H9 (cell line): ENCODE measurements at regions not wholly inside any gene's neighbourhood (a gene's known extent, or its start where the extent isn't known, plus 50 kb on each side); places are given as distances from the start of the nearest gene placed in this dataset.

ENCODE experiments used
- DNase-seq: peaks from one replicate; pipeline ENCODE4 v3.0.0-alpha.2; 2017
- H2AFZ ChIP-seq: one replicate; pipeline ENCODE4 v1.6.1; 2013; ENCODE audit warnings: mild to moderate bottlenecking, low read length, control low read depth, moderate library complexity
- H2AK5ac ChIP-seq: 2 replicates; pipeline ENCODE4 v1.6.1; 2013; ENCODE audit warnings: low read length, control low read depth, mixed read lengths; ENCODE audit not compliant: insufficient read length
- H2BK120ac ChIP-seq: one replicate; pipeline ENCODE4 v1.6.1; 2013; ENCODE audit warnings: low read depth, mild to moderate bottlenecking, low read length, control low read depth, inconsistent platforms; ENCODE audit not compliant: poor library complexity, severe bottlenecking
- H2BK12ac ChIP-seq: 2 replicates; pipeline ENCODE4 v1.6.1; 2013; ENCODE audit warnings: low read length, control low read depth, mixed read lengths, low read depth; ENCODE audit not compliant: insufficient read length
- H2BK15ac ChIP-seq: 2 replicates; pipeline ENCODE4 v1.6.1; 2013; ENCODE audit warnings: low read depth, low read length, control low read depth
- H2BK20ac ChIP-seq: one replicate; pipeline ENCODE4 v1.6.1; 2013; ENCODE audit warnings: low read depth, mild to moderate bottlenecking, low read length, control low read depth, inconsistent platforms; ENCODE audit not compliant: poor library complexity, severe bottlenecking
- H2BK5ac ChIP-seq: 2 replicates; pipeline ENCODE4 v1.6.1; 2013; ENCODE audit warnings: low read length, control low read depth, mixed read lengths; ENCODE audit not compliant: insufficient read length
- H3K14ac ChIP-seq: 2 replicates; pipeline ENCODE4 v1.6.1; 2013; ENCODE audit warnings: low read length, control low read depth; ENCODE audit not compliant: insufficient read depth
- H3K18ac ChIP-seq: 2 replicates; pipeline ENCODE4 v1.6.1; 2013; ENCODE audit warnings: low read depth, mild to moderate bottlenecking, mixed read lengths, low read length, control low read depth; ENCODE audit not compliant: insufficient read length
- H3K23ac ChIP-seq: 2 replicates; pipeline ENCODE4 v1.6.1; 2013; ENCODE audit warnings: low read length, control low read depth, mixed read lengths, low read depth; ENCODE audit not compliant: insufficient read length
- H3K23me2 ChIP-seq: 2 replicates; pipeline ENCODE4 v1.6.1; 2013; ENCODE audit warnings: low read depth, mild to moderate bottlenecking, mixed read lengths, low read length, control low read depth; ENCODE audit not compliant: insufficient read length, poor library complexity, severe bottlenecking
- H3K27ac ChIP-seq: 2 replicates; pipeline ENCODE4 v1.5.1; 2013; ENCODE audit warnings: low read length, control low read depth, mixed read lengths, low read depth; ENCODE audit not compliant: insufficient read length
- H3K27me3 ChIP-seq: 2 replicates; pipeline ENCODE4 v1.6.1; 2013; ENCODE audit warnings: low read length, control low read depth, inconsistent platforms; ENCODE audit not compliant: insufficient read depth
- H3K4ac ChIP-seq: 2 replicates; pipeline ENCODE4 v1.6.1; 2013; ENCODE audit warnings: low read depth, mild to moderate bottlenecking, control low read depth, inconsistent platforms, low read length, moderate library complexity
- H3K4me1 ChIP-seq: 2 replicates; pipeline ENCODE4 v1.6.1; 2013; ENCODE audit warnings: low read length, control low read depth, inconsistent platforms; ENCODE audit not compliant: insufficient read depth
- H3K4me2 ChIP-seq: 2 replicates; pipeline ENCODE4 v1.6.1; 2013; ENCODE audit warnings: low read length, control low read depth, mixed read lengths; ENCODE audit not compliant: insufficient read length, insufficient read depth
- H3K56ac ChIP-seq: 2 replicates; pipeline ENCODE4 v1.6.1; 2013; ENCODE audit warnings: low read depth, mild to moderate bottlenecking, mixed read lengths, low read length, control low read depth; ENCODE audit not compliant: insufficient read length
- H3K79me1 ChIP-seq: 2 replicates; pipeline ENCODE4 v1.6.1; 2013; ENCODE audit warnings: low read depth, mild to moderate bottlenecking, moderate library complexity, low read length, control low read depth, inconsistent platforms; ENCODE audit not compliant: insufficient read depth, poor library complexity, severe bottlenecking
- H3K79me2 ChIP-seq: 2 replicates; pipeline ENCODE4 v1.6.1; 2013; ENCODE audit warnings: low read length, control low read depth, inconsistent platforms; ENCODE audit not compliant: insufficient read depth
- H3K9ac ChIP-seq: 2 replicates; pipeline ENCODE4 v1.6.1; 2013; ENCODE audit warnings: low read length, control low read depth, mixed read lengths; ENCODE audit not compliant: insufficient read length; ENCODE audit errors: extremely low read depth
- H3K9me3 ChIP-seq: one replicate; pipeline ENCODE4 v1.6.1; 2013; ENCODE audit warnings: low read depth, low read length, inconsistent platforms; ENCODE audit not compliant: control insufficient read depth
- H3T11ph ChIP-seq: one replicate; pipeline ENCODE4 v1.6.1; 2013; ENCODE audit warnings: mild to moderate bottlenecking, low read length, control low read depth, inconsistent platforms
- H4K20me1 ChIP-seq: one replicate; pipeline ENCODE4 v1.6.1; 2013; ENCODE audit not compliant: control insufficient read depth, insufficient read length, insufficient read depth
- H4K5ac ChIP-seq: 2 replicates; pipeline ENCODE4 v1.6.1; 2013; ENCODE audit warnings: low read depth, mild to moderate bottlenecking, mixed read lengths, low read length, control low read depth; ENCODE audit not compliant: insufficient read length
- H4K8ac ChIP-seq: replicated peaks from 2 replicates; pipeline ENCODE4 v1.6.1; 2013; ENCODE audit warnings: low read length, control low read depth, mixed read lengths, low read depth; ENCODE audit not compliant: insufficient read length
- H4K91ac ChIP-seq: 2 replicates; pipeline ENCODE4 v1.6.1; 2013; ENCODE audit warnings: low read depth, mild to moderate bottlenecking, moderate library complexity, mixed read lengths, low read length, control low read depth; ENCODE audit not compliant: insufficient read length
- H3K27ac Mint-ChIP-seq, 3 experiments: 2 replicates in 2 of 3; 3 replicates in 1 of 3; pipeline ENCODE4 v1.8.0; 2020 to 2021; ENCODE audit warnings: mixed read lengths in 3 of 3, mild to moderate bottlenecking in 1 of 3, moderate library complexity in 1 of 3
- H3K27me3 Mint-ChIP-seq: 2 replicates; pipeline ENCODE4 v1.8.0; 2021; ENCODE audit warnings: low read depth, mild to moderate bottlenecking, moderate library complexity, mixed read lengths
- H3K36me3 Mint-ChIP-seq, 3 experiments: 2 replicates in 2 of 3; 3 replicates in 1 of 3; pipeline ENCODE4 v1.8.0; 2020 to 2021; ENCODE audit warnings: low read depth in 3 of 3, mixed read lengths in 3 of 3; ENCODE audit not compliant: insufficient read depth in 1 of 3
- H3K4me1 Mint-ChIP-seq, 2 experiments: 2 replicates each; pipeline ENCODE4 v1.8.0; 2020; ENCODE audit warnings: mixed read lengths in 2 of 2
- H3K4me3 Mint-ChIP-seq, 2 experiments: 2 replicates in 1 of 2; 3 replicates in 1 of 2; pipeline ENCODE4 v1.8.0; 2020 to 2021; ENCODE audit warnings: mild to moderate bottlenecking in 2 of 2, mixed read lengths in 2 of 2, moderate library complexity in 1 of 2
- H3K9me3 Mint-ChIP-seq, 2 experiments: 2 replicates in 1 of 2; 3 replicates in 1 of 2; pipeline ENCODE4 v1.8.0; 2020; ENCODE audit warnings: mild to moderate bottlenecking in 2 of 2, mixed read lengths in 2 of 2, moderate library complexity in 1 of 2
- CTCF ChIP-seq: fragments of 200-600 bp; sonication (generic); conservative IDR thresholded peaks from 3 replicates; pipeline ENCODE4 v1.8.0; 2021; ENCODE audit warnings: antibody characterized with exemption, mild to moderate bottlenecking
- WGBS: extraction: QIAGEN DNeasy Blood & Tissue Kit; methylation state at CpG from one replicate; pipeline ENCODE4 v1.1.7; 2013; ENCODE audit warnings: missing lambda C conversion rate, low lambda C conversion rate, mixed read lengths; ENCODE audit not compliant: insufficient read length; ENCODE audit errors: extremely low coverage; 5-methylcytosine and 5-hydroxymethylcytosine counted together

GRCh38 chr6:112801468-112802080 is 454.4 kb downstream of the RFPL4B start:
- Histone ChIP-seq H2BK5ac (no peak overlapping the region), H2BK120ac (no peak overlapping the region), H3K4me2 (no peak overlapping the region), H3K23ac (no peak overlapping the region), H4K8ac (no peak overlapping the region), H3K27me3 (no peaks in the 10 kb centered on the region), H2AK5ac (no peak overlapping the region), H2AFZ (no peak overlapping the region), H3K79me1 (no peaks in the 10 kb centered on the region), H2BK12ac (no peak overlapping the region), H3K18ac (no peak overlapping the region), H3K56ac (no peak overlapping the region), H4K20me1 (no peaks in the 10 kb centered on the region), H3K79me2 (no peaks in the 10 kb centered on the region), H3T11ph (no peak overlapping the region), H3K14ac (no peak overlapping the region), H3K9me3 (no peaks in the 10 kb centered on the region), H4K5ac (no peak overlapping the region), H2BK20ac (no peak overlapping the region), H3K4ac (no peak overlapping the region), H3K27ac (no peak overlapping the region), H3K4me1 (no peaks in the 10 kb centered on the region), H3K9ac (no peak overlapping the region), H3K23me2 (no peaks in the 10 kb centered on the region), H4K91ac (no peak overlapping the region), H2BK15ac (no peak overlapping the region)
- no peak for DNase-seq
- no peak for TF ChIP-seq CTCF
- no peak overlapping the region for H3K4me3 Mint-ChIP-seq
- H3K27ac Mint-ChIP-seq = no peak overlapping the region
- WGBS = no CpG with 5 or more reads among the region's 3 CpGs
- H3K36me3 Mint-ChIP-seq = 0 out of 7 replicates have a peak, but pooled peaks cover 0 to 7% (median 0%) of the 10 kb centered on the region in 3 experiments
- peaks cover 0 to 5% of the 10 kb centered on the region in 2 experiments; a peak in 2 of 4 replicates for H3K4me1 Mint-ChIP-seq
- H3K9me3 Mint-ChIP-seq = peaks cover 0 to 3% of the 10 kb centered on the region in 2 experiments; a peak in 2 of 5 replicates
- peaks cover 12% of the 10 kb centered on the region for H3K27me3 Mint-ChIP-seq
